PC-3 (cell line): ENCODE measurements at regions not wholly inside any gene's neighbourhood (a gene's known extent, or its start where the extent isn't known, plus 50 kb on each side); places are given as distances from the start of the nearest gene placed in this dataset.

Source experiments
- ATAC-seq: fragments of 200-7000 bp; cut with Tn5 transposase; 2 replicates; pipeline ENCODE4 v1.9.1; 2020; ENCODE audit warnings: mild to moderate bottlenecking, moderate library complexity
- BruUV-seq: library from RNA; stranded (reverse); fragments of 400-500 nt; replicated peaks from 2 replicates; lab custom pipeline; 2021; lab: Mats Ljungman, UMichigan
- CTCF ChIA-PET: fragments of 300-600 bp; sonication (Branson Sonifier 250); formaldehyde crosslinking; loops from one replicate; lab custom pipeline; 2022; ENCODE audit warnings: antibody characterized with exemption; lab: Charles Lee
- POLR2A ChIA-PET: fragments of 300-600 bp; sonication (Branson Sonifier 250); formaldehyde crosslinking; loops from one replicate; lab custom pipeline; 2022; ENCODE audit warnings: antibody characterized with exemption; ENCODE audit not compliant: unreplicated experiment; lab: Charles Lee
- DNase-seq: peaks from one replicate; pipeline ENCODE4 v3.0.0-alpha.2; 2015
- H2AFZ ChIP-seq: fragments of 300-600 bp; sonication (generic); 2 replicates; pipeline ENCODE4 v1.6.0; 2016; ENCODE audit warnings: antibody characterized with exemption, low read length
- H3F3A ChIP-seq: fragments of 300-600 bp; sonication (generic); one replicate; pipeline ENCODE4 v1.6.0; 2017; ENCODE audit warnings: antibody characterized with exemption, low read length, control low read depth, mild to moderate bottlenecking; ENCODE audit not compliant: unreplicated experiment
- H3K27ac ChIP-seq: fragments of 300-600 bp; sonication (generic); 2 replicates; pipeline ENCODE4 v1.5.1; 2016; ENCODE audit warnings: mild to moderate bottlenecking, low read length
- H3K27me3 ChIP-seq: fragments of 300-600 bp; sonication (generic); 2 replicates; pipeline ENCODE4 v1.6.1; 2016; ENCODE audit warnings: low read length, mixed read lengths
- H3K36me3 ChIP-seq: fragments of 300-600 bp; sonication (generic); 2 replicates; pipeline ENCODE4 v1.6.1; 2016; ENCODE audit warnings: low read depth, mixed run types, low read length, mixed read lengths
- H3K4me1 ChIP-seq: fragments of 300-600 bp; sonication (generic); 2 replicates; pipeline ENCODE4 v1.5.1; 2016; ENCODE audit warnings: low read length; ENCODE audit not compliant: insufficient read depth
- H3K4me2 ChIP-seq: fragments of 300-600 bp; sonication (generic); 2 replicates; pipeline ENCODE4 v1.6.0; 2016; ENCODE audit warnings: low read length
- H3K4me3 ChIP-seq: fragments of 300-600 bp; sonication (generic); 2 replicates; pipeline ENCODE4 v1.5.1; 2016; ENCODE audit warnings: mild to moderate bottlenecking, low read length, mixed read lengths
- H3K79me2 ChIP-seq: fragments of 300-600 bp; sonication (generic); 2 replicates; pipeline ENCODE4 v1.6.1; 2017; ENCODE audit warnings: low read length, mixed read lengths
- H3K9ac ChIP-seq: fragments of 300-600 bp; sonication (generic); 2 replicates; pipeline ENCODE4 v1.6.0; 2016; ENCODE audit warnings: mild to moderate bottlenecking, low read length
- H3K9me2 ChIP-seq: fragments of 300-600 bp; sonication (generic); replicated peaks from 2 replicates; pipeline ENCODE4 v1.6.1; 2016; ENCODE audit warnings: mixed run types, low read length, mixed read lengths
- H3K9me3 ChIP-seq: fragments of 300-600 bp; sonication (generic); 2 replicates; pipeline ENCODE4 v1.6.1; 2016; ENCODE audit warnings: low read length, mixed read lengths
- H4K20me1 ChIP-seq: fragments of 300-600 bp; sonication (generic); 2 replicates; pipeline ENCODE4 v1.6.1; 2016; ENCODE audit warnings: low read length, mixed read lengths
- EZH2 ChIP-seq: fragments of 300-600 bp; sonication (generic); IDR thresholded peaks from one replicate; pipeline ENCODE4 v1.6.1; 2017; ENCODE audit warnings: antibody characterized with exemption, mild to moderate bottlenecking, low read length; ENCODE audit not compliant: unreplicated experiment
- EZH2phosphoT487 ChIP-seq: fragments of 300-600 bp; sonication (generic); IDR thresholded peaks from 2 replicates; pipeline ENCODE4 v1.6.1; 2018; ENCODE audit warnings: mild to moderate bottlenecking, antibody characterized with exemption, low read length, borderline replicate concordance
- intact Hi-C: fragments of 100-400 bp; cut with micrococcal nuclease; formaldehyde crosslinking; loops from 2 replicates; pipeline ENCODE4 v1.9.0; 2023
- TF ChIP-seq, protein P1 (sequence below): fragments of 300-600 bp; sonication (generic); conservative IDR thresholded peaks from 2 replicates; pipeline ENCODE4 v1.5.1; 2017; ENCODE audit warnings: antibody characterized with exemption, low read depth, mild to moderate bottlenecking, low read length

DNA sequence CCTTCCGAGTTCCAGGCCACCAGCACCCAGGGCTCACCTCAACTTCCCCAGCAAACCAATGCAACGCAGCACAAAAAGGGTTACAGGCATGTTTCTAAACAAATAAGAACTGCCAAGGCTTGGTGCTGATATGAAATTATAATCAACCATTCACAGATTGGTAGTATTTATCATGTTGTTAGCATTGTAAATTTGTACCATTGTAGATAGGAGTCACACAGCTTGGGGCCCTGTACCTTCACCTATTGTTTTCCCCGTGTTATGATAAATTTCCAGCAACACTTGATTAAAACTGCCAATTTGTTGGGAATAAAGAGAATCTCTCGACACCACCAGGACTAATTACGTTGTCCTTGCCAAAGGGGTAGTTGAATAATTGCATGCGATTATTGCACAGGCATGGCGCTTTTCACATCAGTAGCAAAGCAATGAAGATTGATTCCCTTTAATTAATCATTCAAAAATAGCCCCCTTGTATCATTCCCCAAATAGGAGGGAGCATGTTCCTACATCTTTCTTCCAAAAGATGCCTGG lies 454.1 kb downstream of the ZNF608 start:
- no TSS peak for BruUV-seq
- Histone ChIP-seq H3K4me1 (no peaks in the 10 kb centered on the region), H3K79me2 (no peaks in the 10 kb centered on the region), H3K36me3 (no peaks in the 10 kb centered on the region), H3K4me3 (no peak overlapping the region), H3F3A (no peaks in the 10 kb centered on the region), H3K9me3 (no peaks in the 10 kb centered on the region), H2AFZ (no peak overlapping the region), H3K4me2 (no peak overlapping the region), H3K27me3 (no peaks in the 10 kb centered on the region), H4K20me1 (no peaks in the 10 kb centered on the region), H3K9me2 (no peaks in the 10 kb centered on the region), H3K9ac (no peak overlapping the region), H3K27ac (no peak overlapping the region)
- POLR2A ChIA-PET, result no interaction called here
- no peak for ATAC-seq
- CTCF ChIA-PET, result no interaction called here
- TF ChIP-seq EZH2 (no peak), EZH2phosphoT487 (no peak)
- TF ChIP-seq, protein P1, sequence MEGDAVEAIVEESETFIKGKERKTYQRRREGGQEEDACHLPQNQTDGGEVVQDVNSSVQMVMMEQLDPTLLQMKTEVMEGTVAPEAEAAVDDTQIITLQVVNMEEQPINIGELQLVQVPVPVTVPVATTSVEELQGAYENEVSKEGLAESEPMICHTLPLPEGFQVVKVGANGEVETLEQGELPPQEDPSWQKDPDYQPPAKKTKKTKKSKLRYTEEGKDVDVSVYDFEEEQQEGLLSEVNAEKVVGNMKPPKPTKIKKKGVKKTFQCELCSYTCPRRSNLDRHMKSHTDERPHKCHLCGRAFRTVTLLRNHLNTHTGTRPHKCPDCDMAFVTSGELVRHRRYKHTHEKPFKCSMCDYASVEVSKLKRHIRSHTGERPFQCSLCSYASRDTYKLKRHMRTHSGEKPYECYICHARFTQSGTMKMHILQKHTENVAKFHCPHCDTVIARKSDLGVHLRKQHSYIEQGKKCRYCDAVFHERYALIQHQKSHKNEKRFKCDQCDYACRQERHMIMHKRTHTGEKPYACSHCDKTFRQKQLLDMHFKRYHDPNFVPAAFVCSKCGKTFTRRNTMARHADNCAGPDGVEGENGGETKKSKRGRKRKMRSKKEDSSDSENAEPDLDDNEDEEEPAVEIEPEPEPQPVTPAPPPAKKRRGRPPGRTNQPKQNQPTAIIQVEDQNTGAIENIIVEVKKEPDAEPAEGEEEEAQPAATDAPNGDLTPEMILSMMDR, result no peak
- DNase-seq, result no peak
- intact Hi-C loops, result no loop called here

DNA sequence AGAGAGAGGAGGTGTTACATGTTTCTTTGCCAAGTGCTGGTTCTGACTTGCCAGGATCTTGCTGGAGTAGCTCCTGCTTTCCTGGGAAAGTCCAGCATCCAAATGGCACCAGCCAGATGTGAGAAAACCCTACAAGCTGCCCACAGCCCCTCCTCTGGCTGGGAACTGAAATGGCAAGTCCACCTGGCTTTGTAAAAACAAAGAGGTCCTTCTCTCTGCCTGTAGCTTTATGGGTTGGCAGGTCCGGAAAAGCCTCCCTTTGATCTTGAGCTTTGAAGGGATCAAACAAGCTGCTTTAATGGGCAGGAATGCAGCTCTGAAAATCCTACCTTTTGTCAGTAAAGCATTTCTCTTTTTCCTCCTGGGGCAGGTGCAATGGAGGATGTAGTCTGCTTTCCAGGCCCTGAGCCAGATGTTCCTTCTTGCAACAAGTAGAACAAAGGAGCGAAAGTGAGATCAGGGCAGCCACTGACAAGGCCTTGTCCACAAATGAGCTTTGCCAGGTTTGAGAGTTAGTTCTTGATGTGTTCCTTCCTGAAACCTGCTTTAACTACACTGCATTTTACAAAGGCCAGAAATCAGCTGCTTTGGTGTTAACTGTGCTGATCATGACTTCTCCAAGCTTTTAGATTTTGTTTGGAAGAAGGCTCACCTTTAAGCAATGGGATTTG lies 456.7 kb downstream of the ZNF608 start:
- Histone ChIP-seq H3K79me2 (no peaks in the 10 kb centered on the region), H3K27ac (no peak overlapping the region), H4K20me1 (no peaks in the 10 kb centered on the region), H3F3A (no peaks in the 10 kb centered on the region), H3K9me3 (no peaks in the 10 kb centered on the region), H3K4me1 (no peaks in the 10 kb centered on the region), H2AFZ (no peak overlapping the region), H3K9ac (no peak overlapping the region), H3K4me3 (no peak overlapping the region), H3K9me2 (no peaks in the 10 kb centered on the region), H3K27me3 (no peaks in the 10 kb centered on the region), H3K4me2 (no peak overlapping the region), H3K36me3 (no peaks in the 10 kb centered on the region)
- DNase-seq (no peak), ATAC-seq (no peak)
- intact Hi-C loops, result no loop called here
- BruUV-seq, result no TSS peak
- TF ChIP-seq, protein P1, result no peak
- TF ChIP-seq EZH2phosphoT487, result no peak
- TF ChIP-seq EZH2, result no peak
- ChIA-PET POLR2A (no interaction called here), CTCF (no interaction called here)

DNA sequence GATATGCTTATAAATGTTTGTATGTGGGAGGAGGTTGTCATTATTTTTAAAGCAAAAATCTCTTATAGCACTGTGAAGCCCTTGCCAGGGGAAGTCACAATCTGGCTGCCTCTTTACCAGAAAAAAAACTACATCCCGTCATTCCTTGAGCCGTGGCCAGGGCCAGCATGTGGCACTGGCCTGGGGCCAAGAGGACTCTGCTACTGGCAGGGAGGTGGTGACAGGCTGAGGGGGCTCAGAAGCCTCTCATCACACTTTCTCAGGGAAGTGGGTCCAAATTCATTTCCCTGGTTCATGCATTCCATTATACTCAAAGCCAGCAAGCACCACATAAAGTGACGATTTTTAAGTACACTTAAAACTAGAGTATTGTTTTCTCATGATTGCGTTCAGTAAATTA lies 457.3 kb downstream of the ZNF608 start:
- Histone ChIP-seq H3F3A (no peaks in the 10 kb centered on the region), H3K27ac (no peak overlapping the region), H2AFZ (no peak overlapping the region), H4K20me1 (no peaks in the 10 kb centered on the region), H3K9me3 (no peaks in the 10 kb centered on the region), H3K9me2 (no peaks in the 10 kb centered on the region), H3K4me1 (no peaks in the 10 kb centered on the region), H3K4me2 (no peak overlapping the region), H3K27me3 (no peaks in the 10 kb centered on the region), H3K4me3 (no peak overlapping the region), H3K36me3 (no peaks in the 10 kb centered on the region), H3K9ac (no peak overlapping the region), H3K79me2 (no peaks in the 10 kb centered on the region)
- DNase-seq, result no peak
- BruUV-seq, result no TSS peak
- no peak for ATAC-seq
- ChIA-PET CTCF (no interaction called here), POLR2A (no interaction called here)
- TF ChIP-seq, protein P1, result no peak
- TF ChIP-seq EZH2phosphoT487 (no peak), EZH2 (no peak)
- intact Hi-C loops, result no loop called here
